GM06990 (cell line): ENCODE measurements at regions not wholly inside any gene's neighbourhood (a gene's known extent, or its start where the extent isn't known, plus 50 kb on each side); places are given as distances from the start of the nearest gene placed in this dataset.

Source experiments
- DNase-seq: peaks from one replicate; pipeline ENCODE4 v3.0.0-alpha.2; 2011; ENCODE audit not compliant: insufficient read length; ENCODE audit errors: extremely low read depth
- H3K27me3 ChIP-seq: replicated peaks from 2 replicates; pipeline ENCODE4 v1.6.0; 2011; ENCODE audit warnings: low read length; ENCODE audit not compliant: control insufficient read depth, insufficient read depth
- H3K36me3 ChIP-seq: 2 replicates; pipeline ENCODE4 v1.5.1; 2011; ENCODE audit warnings: low read length; ENCODE audit not compliant: control insufficient read depth, insufficient read depth
- H3K4me3 ChIP-seq: replicated peaks from 2 replicates; pipeline ENCODE4 v1.5.1; 2011; ENCODE audit warnings: low read depth, mild to moderate bottlenecking, control low read depth, low read length
- TF ChIP-seq, protein P1 (sequence below): IDR thresholded peaks from 2 replicates; pipeline ENCODE4 v1.5.1; 2011; ENCODE audit warnings: low read length, control low read depth, mild to moderate bottlenecking, inconsistent platforms; ENCODE audit not compliant: insufficient read depth, poor library complexity, severe bottlenecking

- Histone ChIP-seq H3K27me3 (no peaks in the 10 kb centered on the region), H3K4me3 (no peak overlapping the region), H3K36me3 (no peaks in the 10 kb centered on the region)
- DNase-seq: no peak
- TF ChIP-seq, protein P1, sequence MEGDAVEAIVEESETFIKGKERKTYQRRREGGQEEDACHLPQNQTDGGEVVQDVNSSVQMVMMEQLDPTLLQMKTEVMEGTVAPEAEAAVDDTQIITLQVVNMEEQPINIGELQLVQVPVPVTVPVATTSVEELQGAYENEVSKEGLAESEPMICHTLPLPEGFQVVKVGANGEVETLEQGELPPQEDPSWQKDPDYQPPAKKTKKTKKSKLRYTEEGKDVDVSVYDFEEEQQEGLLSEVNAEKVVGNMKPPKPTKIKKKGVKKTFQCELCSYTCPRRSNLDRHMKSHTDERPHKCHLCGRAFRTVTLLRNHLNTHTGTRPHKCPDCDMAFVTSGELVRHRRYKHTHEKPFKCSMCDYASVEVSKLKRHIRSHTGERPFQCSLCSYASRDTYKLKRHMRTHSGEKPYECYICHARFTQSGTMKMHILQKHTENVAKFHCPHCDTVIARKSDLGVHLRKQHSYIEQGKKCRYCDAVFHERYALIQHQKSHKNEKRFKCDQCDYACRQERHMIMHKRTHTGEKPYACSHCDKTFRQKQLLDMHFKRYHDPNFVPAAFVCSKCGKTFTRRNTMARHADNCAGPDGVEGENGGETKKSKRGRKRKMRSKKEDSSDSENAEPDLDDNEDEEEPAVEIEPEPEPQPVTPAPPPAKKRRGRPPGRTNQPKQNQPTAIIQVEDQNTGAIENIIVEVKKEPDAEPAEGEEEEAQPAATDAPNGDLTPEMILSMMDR: no peak
Measured at GRCh38 chr2:237171881-237172280, 86.2 kb downstream of the COPS8 start.

GRCh38 chr2:237177052-237177451, 91.4 kb downstream of the COPS8 start:
- DNase-seq: no peak

GRCh38 chr2:237177986-237178385, 92.3 kb downstream of the COPS8 start:
- Histone ChIP-seq H3K4me3 (no peak overlapping the region), H3K27me3 (no peaks in the 10 kb centered on the region; the same call in 1 of the 2 replicates), H3K36me3 (no peaks in the 10 kb centered on the region)
- no peak for DNase-seq
- TF ChIP-seq, protein P1: no peak

More at GRCh38 chr2:237177052-237177451, 91.4 kb downstream of the COPS8 start:
- TF ChIP-seq, protein P1: no peak
- Histone ChIP-seq H3K36me3 (no peaks in the 10 kb centered on the region), H3K4me3 (no peak overlapping the region), H3K27me3 (no peaks in the 10 kb centered on the region; the same call in 1 of the 2 replicates)

DNA sequence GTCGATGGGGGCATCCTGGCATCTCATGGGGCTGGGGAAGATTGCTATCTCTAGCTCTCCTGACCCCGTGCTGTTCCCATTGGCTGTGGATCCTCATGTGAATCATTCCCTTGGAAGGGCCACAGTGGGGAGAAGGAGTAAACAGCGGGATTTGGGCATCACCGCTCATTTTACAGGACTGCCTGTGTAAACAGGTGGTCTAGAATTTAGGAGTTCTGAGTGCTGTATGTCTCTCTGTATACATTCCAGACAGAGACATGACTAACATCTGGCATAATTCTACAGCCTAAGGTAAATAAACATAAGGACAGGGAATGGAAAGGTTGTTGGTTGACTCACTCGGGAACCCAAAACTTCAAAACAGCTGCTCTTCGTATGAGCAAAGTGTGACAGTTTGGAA, 92.7 kb downstream of the COPS8 start:
- no peaks in the 10 kb centered on the region for H3K36me3 ChIP-seq
- H3K27me3 ChIP-seq: no peaks in the 10 kb centered on the region; the same call in 1 of the 2 replicates
- no peak overlapping the region for H3K4me3 ChIP-seq
- no peak for DNase-seq
- TF ChIP-seq, protein P1: no peak

GRCh38 chr2:237179161-237179560, 93.5 kb downstream of the COPS8 start:
- TF ChIP-seq, protein P1: no peak
- Histone ChIP-seq H3K27me3 (no peaks in the 10 kb centered on the region; the same call in 1 of the 2 replicates), H3K4me3 (no peak overlapping the region), H3K36me3 (no peaks in the 10 kb centered on the region)
- no peak for DNase-seq

- H3K27me3 ChIP-seq: no peaks in the 10 kb centered on the region; the same call in 1 of the 2 replicates
- TF ChIP-seq, protein P1: no peak
- no peaks in the 10 kb centered on the region for H3K36me3 ChIP-seq
- DNase-seq: no peak
- H3K4me3 ChIP-seq: no peak overlapping the region
Measured at GRCh38 chr2:237180187-237180586, 94.5 kb downstream of the COPS8 start.
